Esophagus muscularis mucosa (tissue), 4 donors: ENCODE measurements at regions not wholly inside any gene's neighbourhood (a gene's known extent, or its start where the extent isn't known, plus 50 kb on each side); places are given as distances from the start of the nearest gene placed in this dataset.

ENCODE experiments used
- DNase-seq: peaks from one replicate; pipeline ENCODE4 v3.0.0-alpha.2; 2017; ENCODE audit errors: extremely low spot score
- H3K27ac ChIP-seq, 4 donors: fragments of 200-600 bp; sonication (generic); replicated peaks in 1 of 4; 1 replicate in 3 of 4; 2 replicates in 1 of 4; pipeline ENCODE4 v1.5.1; 2016 to 2019; ENCODE audit warnings: mild to moderate bottlenecking in 1 of 4
- H3K27me3 ChIP-seq, 4 donors: fragments of 200-600 bp; sonication (generic); one replicate each; pipeline versions ENCODE4 v1.5.1 to v1.6.0; 2016 to 2019
- H3K36me3 ChIP-seq, 4 donors: fragments of 200-600 bp; sonication (generic); one replicate each; pipeline ENCODE4 v1.5.1; 2016 to 2019
- H3K4me1 ChIP-seq, 4 donors: fragments of 200-600 bp; sonication (generic); one replicate each; pipeline ENCODE4 v1.5.1; 2016 to 2019
- H3K4me3 ChIP-seq, 4 donors: fragments of 200-600 bp; sonication (generic); 1 replicate in 2 of 4; 2 replicates in 2 of 4; pipeline ENCODE4 v1.5.1; 2016 to 2019; ENCODE audit warnings: mild to moderate bottlenecking in 4 of 4, moderate library complexity in 1 of 4
- H3K9me3 ChIP-seq, 4 donors: fragments of 200-600 bp; sonication (generic); 1 replicate in 3 of 4; 2 replicates in 1 of 4; pipeline ENCODE4 v1.5.1; 2016 to 2019
- CTCF ChIP-seq, 3 experiments: fragments of 200-600 bp in 2 of 3; fragments of 450-650 bp in 1 of 3; sonication (generic) in 2 of 3; IDR thresholded peaks; one replicate each; pipeline ENCODE4 v1.5.1; 2017 to 2019; ENCODE audit warnings: antibody characterized with exemption in 3 of 3, mild to moderate bottlenecking in 2 of 3, moderate library complexity in 1 of 3
- EP300 ChIP-seq: sonication (generic); formaldehyde crosslinking; IDR thresholded peaks from one replicate; pipeline ENCODE4 v1.6.1; 2017; ENCODE audit warnings: antibody characterized with exemption
- POLR2A ChIP-seq: fragments of 450-650 bp; IDR thresholded peaks from one replicate; pipeline ENCODE4 v1.6.1; 2017; ENCODE audit warnings: antibody characterized with exemption, moderate library complexity, mild to moderate bottlenecking, low read depth
- POLR2AphosphoS5 ChIP-seq, 2 donors: sonication (generic); formaldehyde crosslinking; IDR thresholded peaks; one replicate each; pipeline ENCODE4 v1.6.1; 2017; ENCODE audit warnings: antibody characterized with exemption in 2 of 2
- WGBS: methylation state at CpG from one replicate; pipeline ENCODE4 v1.1.5; 2018; 5-methylcytosine and 5-hydroxymethylcytosine counted together
- intact Hi-C: fragments of 100-400 bp; cut with DNase I; formaldehyde crosslinking; loops from one replicate; pipeline ENCODE4 v1.15.1; 2023

- WGBS, result 21% methylated on average over 3 of the region's 3 CpGs
- DNase-seq, result no peak
- H3K27me3 ChIP-seq, result no peaks in the 10 kb centered on the region
- H3K27ac ChIP-seq, result no peak overlapping the region
- no peaks in the 10 kb centered on the region for H3K36me3 ChIP-seq
- H3K4me3 ChIP-seq, result no peak overlapping the region
- TF ChIP-seq POLR2A (no peak), CTCF (IDR thresholded peaks at IDR 0.05) (no peak), EP300 (no peak), POLR2AphosphoS5 (IDR thresholded peaks at IDR 0.05) (no peak)
- no peaks in the 10 kb centered on the region for H3K9me3 ChIP-seq
- intact Hi-C loops, result no loop called here
- H3K4me1 ChIP-seq, result peaks cover 0 to 24% (median 14%) of the 10 kb centered on the region in 4 donors
Observed at GRCh38 chr2:224208007-224208406, 168.9 kb upstream of the SERPINE2 start.

DNA sequence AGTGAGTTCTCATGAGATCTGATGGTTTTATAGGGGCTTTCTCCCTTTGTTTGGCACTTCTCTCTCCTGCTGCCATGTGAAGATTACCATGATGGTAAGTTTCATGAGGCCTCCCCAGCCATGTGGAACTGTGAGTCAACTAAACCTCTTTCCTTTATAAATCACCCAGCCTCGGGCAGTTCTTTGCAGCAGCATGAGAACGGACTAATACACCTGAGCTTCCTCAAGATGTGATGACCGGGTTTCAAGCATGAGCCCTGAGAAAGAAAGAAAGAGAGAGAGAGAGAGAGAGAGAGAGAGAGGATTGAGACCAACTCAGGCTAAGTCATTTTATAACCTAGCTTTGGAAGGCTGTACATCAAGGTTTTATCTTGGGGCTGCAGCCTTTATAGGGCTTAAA, 167.7 kb upstream of the SERPINE2 start:
- intact Hi-C loops, result no loop called here

DNA sequence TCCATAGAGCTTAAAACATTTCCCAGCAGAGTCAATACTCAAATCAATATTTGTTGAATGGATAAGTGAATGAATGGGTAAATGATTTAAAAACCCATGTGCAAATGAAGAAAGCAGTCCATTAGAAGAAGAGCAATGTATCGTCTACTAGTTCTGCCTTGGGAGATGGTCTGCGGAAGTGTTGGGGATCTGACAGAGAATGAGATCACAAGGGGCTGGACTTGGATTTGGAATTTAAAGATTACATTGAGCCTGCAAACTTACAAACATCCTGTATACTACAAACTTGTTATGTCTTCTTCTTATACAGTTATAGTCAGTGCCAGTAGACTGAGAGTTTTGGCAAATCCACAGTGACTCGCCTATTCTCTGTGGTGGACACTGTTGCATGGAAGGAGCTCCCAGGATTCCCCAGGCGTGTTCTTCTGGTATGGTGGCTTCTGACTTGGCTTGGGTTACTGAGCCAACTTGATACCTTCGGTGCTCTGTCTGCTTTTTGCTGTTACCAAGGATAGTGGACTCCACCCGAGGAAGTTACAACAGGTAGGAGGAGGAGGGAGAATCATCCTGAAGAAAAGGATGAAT, 163.3 kb upstream of the SERPINE2 start:
- Histone ChIP-seq H3K36me3 (no peaks in the 10 kb centered on the region), H3K27me3 (no peaks in the 10 kb centered on the region), H3K4me1 (peaks cover 0 to 2% (median under 1%) of the 10 kb centered on the region in 4 donors), H3K9me3 (no peaks in the 10 kb centered on the region), H3K27ac (no peak overlapping the region), H3K4me3 (no peak overlapping the region)
- intact Hi-C loops, result no loop called here
- no peak for TF ChIP-seq POLR2AphosphoS5 (IDR thresholded peaks at IDR 0.05)
- WGBS, result 94% methylated on average over 6 of the region's 6 CpGs
- DNase-seq, result no peak

More for the DNA sequence above, 167.7 kb upstream of the SERPINE2 start:
- no peak overlapping the region for H3K4me3 ChIP-seq
- H3K36me3 ChIP-seq, result no peaks in the 10 kb centered on the region
- DNase-seq, result no peak
- H3K27me3 ChIP-seq, result no peaks in the 10 kb centered on the region
- H3K9me3 ChIP-seq, result no peaks in the 10 kb centered on the region
- H3K4me1 ChIP-seq, result peaks cover 0 to 24% (median 14%) of the 10 kb centered on the region in 4 donors
- WGBS, result 93% methylated on average over 3 of the region's 3 CpGs
- TF ChIP-seq POLR2AphosphoS5 (IDR thresholded peaks at IDR 0.05) (no peak), CTCF (IDR thresholded peaks at IDR 0.05) (no peak), EP300 (no peak), POLR2A (no peak)
- no peak overlapping the region for H3K27ac ChIP-seq

- H3K9me3 ChIP-seq, result no peaks in the 10 kb centered on the region
- intact Hi-C loops, result no loop called here
- H3K4me1 ChIP-seq, result no peaks in the 10 kb centered on the region
- no peak for TF ChIP-seq EP300
- TF ChIP-seq CTCF (IDR thresholded peaks at IDR 0.05), result no peak
- no peak for TF ChIP-seq POLR2AphosphoS5 (IDR thresholded peaks at IDR 0.05)
- TF ChIP-seq POLR2A, result no peak
- 84% methylated on average over 5 of the region's 5 CpGs for WGBS
- H3K27ac ChIP-seq, result no peak overlapping the region
- H3K36me3 ChIP-seq, result no peaks in the 10 kb centered on the region
- H3K4me3 ChIP-seq, result no peak overlapping the region
- DNase-seq, result no peak
- H3K27me3 ChIP-seq, result no peaks in the 10 kb centered on the region
Observed at GRCh38 chr2:224198436-224198835, 159.3 kb upstream of the SERPINE2 start.

DNA sequence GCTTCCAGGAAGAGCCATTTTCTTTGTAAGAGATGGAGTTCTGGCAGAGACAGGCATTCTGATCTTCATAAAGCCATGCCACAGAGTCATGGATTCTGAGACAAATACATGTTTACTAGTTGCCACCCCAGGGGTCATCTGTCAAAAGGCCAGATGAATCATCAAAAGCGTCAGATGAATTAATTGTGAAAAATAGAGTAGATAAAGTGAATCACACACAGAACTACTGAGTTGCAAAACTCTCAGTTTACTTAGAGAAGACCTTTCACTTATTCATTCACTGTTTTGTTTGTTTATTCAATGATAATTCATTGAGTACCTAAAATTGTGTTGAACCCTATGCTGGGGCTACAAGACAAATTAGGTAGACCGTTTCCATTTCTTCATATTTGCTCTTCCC, 157.7 kb upstream of the SERPINE2 start:
- no peaks in the 10 kb centered on the region for H3K27me3 ChIP-seq
- intact Hi-C loops, result no loop called here
- no peak overlapping the region for H3K27ac ChIP-seq
- H3K9me3 ChIP-seq, result no peaks in the 10 kb centered on the region
- WGBS, result 80% methylated on average over 2 of the region's 2 CpGs
- TF ChIP-seq POLR2AphosphoS5 (IDR thresholded peaks at IDR 0.05) (no peak), EP300 (no peak)
- no peak for DNase-seq
- no peaks in the 10 kb centered on the region for H3K36me3 ChIP-seq
- no peak overlapping the region for H3K4me3 ChIP-seq
- H3K4me1 ChIP-seq, result no peaks in the 10 kb centered on the region

- no peak for DNase-seq
- WGBS, result 38% methylated on average over 2 of the region's 2 CpGs
- no peak overlapping the region for H3K4me3 ChIP-seq
- H3K27me3 ChIP-seq, result no peaks in the 10 kb centered on the region
- H3K36me3 ChIP-seq, result no peaks in the 10 kb centered on the region
- no peak for TF ChIP-seq POLR2AphosphoS5 (IDR thresholded peaks at IDR 0.05)
- TF ChIP-seq CTCF (IDR thresholded peaks at IDR 0.05), result no peak
- TF ChIP-seq EP300, result no peak
- no peak for TF ChIP-seq POLR2A
- no peak overlapping the region for H3K27ac ChIP-seq
- no peaks in the 10 kb centered on the region for H3K9me3 ChIP-seq
- no peaks in the 10 kb centered on the region for H3K4me1 ChIP-seq
- intact Hi-C loops, result no loop called here
Observed at GRCh38 chr2:224195925-224196571, 157.0 kb upstream of the SERPINE2 start.
